Epithelial cell of proximal tubule (primary cell): ENCODE measurements at regions not wholly inside any gene's neighbourhood (a gene's known extent, or its start where the extent isn't known, plus 50 kb on each side); places are given as distances from the start of the nearest gene placed in this dataset.

Experiments
- DNase-seq: peaks from one replicate; pipeline ENCODE4 v3.0.0-alpha.2; 2011; ENCODE audit warnings: low read depth
- H3K4me3 ChIP-seq: 2 replicates; pipeline ENCODE4 v1.5.1; 2011; ENCODE audit warnings: low read depth, mild to moderate bottlenecking, low read length
- CTCF ChIP-seq: conservative IDR thresholded peaks from 2 replicates; pipeline ENCODE4 v1.5.1; 2012; ENCODE audit warnings: low read depth, mild to moderate bottlenecking, low read length

- TF ChIP-seq CTCF = no peak
- DNase-seq = no peak
- H3K4me3 ChIP-seq = peak overlapping the region; percentile 59
These were observed 150.8 kb upstream of the FGGY start for GRCh38 chr1:59146056-59146455.

GRCh38 chr1:59146651-59147358, 150.1 kb upstream of the FGGY start:
- no peak for DNase-seq
- peak overlapping the region; percentile 59 for H3K4me3 ChIP-seq
- TF ChIP-seq CTCF = peak; percentile 30

GRCh38 chr1:59149435-59149834, 147.5 kb upstream of the FGGY start:
- no peak overlapping the region for H3K4me3 ChIP-seq
- TF ChIP-seq CTCF = no peak
- DNase-seq = no peak

- peak overlapping the region; percentile 26 for H3K4me3 ChIP-seq
- DNase-seq = peak; percentile 97
- TF ChIP-seq CTCF = no peak
These were observed 146.1 kb upstream of the FGGY start for GRCh38 chr1:59150577-59151386.

- H3K4me3 ChIP-seq = no peak overlapping the region
- DNase-seq = no peak
- no peak for TF ChIP-seq CTCF
These were observed 145.5 kb upstream of the FGGY start for GRCh38 chr1:59151387-59151761.

- no peak overlapping the region for H3K4me3 ChIP-seq
- DNase-seq = no peak
- no peak for TF ChIP-seq CTCF
These were observed 145.0 kb upstream of the FGGY start for GRCh38 chr1:59151860-59152259.

- no peak overlapping the region for H3K4me3 ChIP-seq
- no peak for DNase-seq
- no peak for TF ChIP-seq CTCF
These were observed 144.4 kb upstream of the FGGY start for GRCh38 chr1:59152511-59152910.
